SK-N-DZ (cell line): ENCODE measurements at regions not wholly inside any gene's neighbourhood (a gene's known extent, or its start where the extent isn't known, plus 50 kb on each side); places are given as distances from the start of the nearest gene placed in this dataset.

ENCODE experiments used
- DNase-seq: peaks from one replicate; pipeline ENCODE4 v3.0.0-alpha.2; 2015; ENCODE audit warnings: low spot score

DNA sequence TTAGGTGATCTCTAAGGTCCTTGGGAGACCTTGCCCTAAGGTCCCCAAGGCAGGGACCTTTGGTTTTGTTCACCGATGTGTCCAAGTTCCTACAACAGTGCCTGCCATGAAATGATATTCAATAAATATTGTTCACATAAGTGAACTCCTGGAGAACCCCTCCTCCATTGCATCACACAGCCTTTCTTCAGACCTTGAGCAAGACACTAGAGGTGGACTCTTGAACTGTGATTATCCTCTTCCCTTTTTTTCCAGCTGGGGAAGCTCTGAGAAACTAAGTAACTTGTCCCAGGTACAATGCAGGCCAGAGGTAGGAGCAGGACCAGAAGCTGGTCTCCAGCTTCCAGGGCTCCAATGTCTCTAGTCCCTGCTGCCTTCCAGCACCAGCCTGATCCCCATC lies 76.6 kb upstream of the LMO1 start:
- no peak for DNase-seq

DNA sequence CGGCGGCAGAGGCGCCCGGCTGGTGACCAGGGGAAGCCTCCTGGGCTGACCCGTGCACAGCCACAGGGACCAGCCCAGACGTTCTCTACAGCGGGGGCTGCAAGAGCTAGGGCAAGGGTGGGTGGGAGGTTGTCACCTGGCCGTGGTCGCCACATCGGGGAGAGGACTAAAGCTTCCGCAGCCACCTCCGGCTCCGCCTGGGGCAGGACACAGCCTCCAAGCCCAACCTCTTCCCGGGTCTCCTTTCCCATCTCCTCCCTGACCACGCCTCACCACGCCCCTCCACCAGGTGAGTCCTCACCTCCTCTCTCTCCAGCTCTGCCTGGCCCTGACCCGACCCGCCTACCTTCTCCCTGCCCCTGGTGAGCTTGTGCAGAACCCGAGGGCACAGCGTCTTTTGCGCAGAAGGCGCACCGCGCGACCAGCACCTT lies 75.9 kb upstream of the LMO1 start:
- no peak for DNase-seq

DNA sequence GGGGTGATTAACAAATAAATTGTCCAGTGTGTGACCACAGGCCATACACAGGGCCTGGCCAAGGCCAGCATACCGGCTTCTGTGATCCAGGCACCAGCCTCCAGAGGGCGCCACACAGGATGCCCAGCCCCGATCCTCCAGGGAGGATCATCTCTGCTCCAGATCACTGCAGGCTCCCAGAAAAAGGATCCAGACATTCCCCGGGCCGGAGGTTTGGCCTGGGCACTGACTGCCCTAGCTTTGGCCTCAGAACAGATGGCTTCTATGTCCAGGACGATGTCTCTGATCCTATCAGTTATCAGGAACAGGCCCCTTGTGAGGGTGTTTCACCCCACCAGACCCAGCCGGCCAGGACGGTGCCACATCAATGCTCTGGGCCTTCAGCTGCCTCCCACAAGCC lies 74.5 kb upstream of the LMO1 start:
- peak; percentile 74 for DNase-seq

DNA sequence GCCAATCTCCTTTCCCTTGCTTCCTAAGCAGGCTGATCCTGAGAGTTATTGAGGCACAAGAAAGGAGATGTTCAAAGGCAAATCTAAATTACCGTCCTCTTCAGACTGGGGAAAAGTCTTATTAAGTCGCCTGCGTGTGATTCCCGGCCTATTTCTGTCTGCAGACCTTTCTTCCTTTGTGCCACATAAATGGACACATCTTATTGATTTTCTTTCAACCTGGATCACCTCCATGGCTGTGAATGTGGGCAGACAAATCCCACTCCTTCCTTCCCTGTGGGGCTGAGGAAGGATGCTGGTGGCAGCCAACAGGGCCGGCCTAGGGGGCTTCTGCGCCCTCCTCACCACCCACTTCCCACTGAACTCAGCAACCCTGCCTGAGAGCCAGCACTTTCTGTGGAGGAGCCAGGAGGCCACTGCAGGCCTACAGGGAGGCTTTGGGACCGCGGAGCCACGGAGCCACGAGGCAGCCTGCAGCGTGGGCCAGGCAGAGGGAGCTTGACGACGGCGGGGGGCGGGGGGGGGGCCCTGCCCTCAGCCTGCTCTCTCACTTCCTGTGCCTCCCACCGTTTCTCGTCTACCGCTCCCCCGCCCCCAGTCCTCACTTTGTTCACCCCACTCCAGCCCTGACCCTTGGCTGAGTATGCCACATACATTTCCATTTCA lies 73.6 kb upstream of the LMO1 start:
- DNase-seq = no peak

DNA sequence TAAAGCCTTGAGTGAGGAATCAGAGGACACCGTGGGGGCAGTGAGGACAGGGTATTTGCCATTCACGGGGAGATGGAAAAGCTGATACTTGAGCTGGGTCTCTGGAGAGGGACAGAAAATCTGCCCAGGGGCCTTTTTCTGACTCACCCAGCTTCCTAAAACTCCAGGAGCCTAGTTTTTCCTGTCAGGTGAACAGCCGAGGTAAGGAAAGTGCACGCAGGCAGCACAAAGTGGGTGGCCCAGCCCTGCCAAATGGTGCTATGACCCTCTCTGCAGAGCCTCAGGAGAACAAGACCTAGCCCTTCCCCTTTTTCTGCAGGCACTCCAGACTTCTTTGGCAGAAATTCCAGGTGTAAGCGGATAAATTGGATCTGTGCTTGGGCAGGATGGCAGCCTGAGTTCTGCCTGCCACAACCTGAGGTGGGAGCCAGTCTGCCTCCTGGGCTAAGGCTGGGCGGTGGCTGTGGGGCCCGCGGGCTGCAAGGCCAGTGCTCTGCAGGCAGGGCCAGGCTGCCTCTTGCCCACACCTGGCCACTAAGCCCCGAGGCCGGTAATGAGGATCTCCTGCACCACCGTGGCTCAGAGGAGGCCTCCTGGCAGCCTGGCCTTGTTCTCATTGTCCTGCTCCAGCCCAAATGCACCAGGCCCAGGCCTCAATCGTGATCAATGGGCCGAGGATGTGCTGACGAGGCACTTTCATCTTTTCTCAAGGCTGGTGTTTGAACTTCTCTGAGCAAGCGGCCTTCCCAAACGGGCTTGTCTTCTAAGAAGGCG lies 72.9 kb upstream of the LMO1 start:
- DNase-seq = no peak

DNA sequence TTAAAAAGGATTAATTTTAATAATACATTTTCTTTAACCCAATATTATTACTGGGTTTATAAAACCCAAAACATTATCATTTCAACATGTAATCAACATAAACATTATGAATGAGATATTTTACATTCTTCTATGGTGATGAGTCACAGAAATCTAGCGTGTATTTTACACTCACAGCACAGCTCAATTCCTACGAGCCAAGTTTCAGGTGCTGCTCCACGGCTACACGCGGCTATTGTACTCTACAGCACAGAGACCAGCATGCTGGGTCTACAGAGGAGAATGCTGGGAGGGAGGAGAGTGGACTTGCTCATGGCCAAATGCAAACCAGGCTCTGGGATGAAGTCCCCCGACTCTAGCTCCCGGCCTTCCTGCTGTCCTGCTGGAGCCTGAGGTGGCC lies 72.0 kb upstream of the LMO1 start:
- DNase-seq = no peak

DNA sequence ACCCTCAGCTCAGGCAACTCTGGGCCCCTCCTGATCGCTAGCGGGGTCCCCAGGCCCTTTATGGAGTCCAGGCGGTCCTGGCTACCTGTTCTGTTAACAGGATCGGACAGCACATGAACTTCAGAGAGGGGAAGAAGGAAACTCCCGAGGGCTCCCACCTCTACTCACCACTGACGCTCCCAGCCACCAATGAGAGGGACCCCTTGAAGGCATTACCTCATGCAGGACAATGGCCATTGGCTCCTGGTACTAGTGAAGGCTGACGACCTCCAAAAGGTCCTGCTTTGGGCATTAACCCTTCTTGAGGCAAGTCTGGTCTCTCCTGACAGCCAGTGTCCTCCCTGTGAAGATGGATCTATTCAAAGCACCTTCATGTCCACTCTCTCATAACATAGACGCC lies 71.5 kb upstream of the LMO1 start:
- no peak for DNase-seq

DNA sequence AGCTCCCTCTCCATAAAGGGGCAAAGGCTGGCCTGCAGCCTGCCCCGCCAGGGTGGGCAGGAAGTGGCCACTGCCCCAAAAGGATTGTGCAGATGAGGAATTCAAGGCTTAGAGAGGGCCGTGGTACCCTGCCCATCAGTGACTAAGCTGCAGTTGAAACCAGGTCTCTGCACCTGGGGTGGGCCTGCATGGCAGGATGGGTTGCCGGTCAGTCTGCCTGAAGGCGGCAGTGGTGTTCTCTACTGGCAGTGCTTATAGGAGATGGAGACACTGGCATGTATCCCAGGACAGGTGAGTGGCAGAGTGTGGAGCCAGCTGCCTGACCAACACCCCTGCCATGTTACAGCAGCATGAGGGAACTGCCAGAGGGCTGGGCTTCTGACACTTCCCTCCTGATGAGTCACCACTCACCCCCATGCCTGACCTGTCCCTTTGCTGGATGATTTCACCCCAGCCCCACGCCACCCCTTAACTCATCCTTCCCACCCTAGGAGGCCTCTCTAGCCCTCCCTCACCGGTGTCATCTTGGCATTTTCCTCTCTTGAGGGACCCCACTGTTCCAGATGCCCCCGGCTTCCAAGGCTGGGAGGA lies 70.2 kb upstream of the LMO1 start:
- DNase-seq = no peak

DNA sequence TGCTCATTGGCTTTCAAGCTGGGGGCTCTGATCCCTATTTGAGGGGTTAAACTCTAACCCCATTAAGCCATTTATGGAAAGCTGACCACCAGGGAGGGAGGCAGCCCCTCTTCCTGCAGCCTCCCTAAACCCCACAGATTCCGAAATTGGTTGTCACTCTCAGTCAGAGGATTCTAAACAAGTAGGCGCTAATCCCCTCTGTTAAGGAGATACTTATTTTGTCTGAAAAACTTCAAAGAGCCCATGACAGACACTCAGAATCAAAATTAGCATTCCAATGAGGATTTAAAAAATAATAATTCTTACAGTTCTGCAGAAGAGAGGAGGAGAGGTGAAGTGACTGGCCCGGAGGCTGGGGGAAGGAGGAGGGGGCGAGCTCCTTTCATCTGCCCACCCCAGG lies 69.7 kb upstream of the LMO1 start:
- no peak for DNase-seq

DNA sequence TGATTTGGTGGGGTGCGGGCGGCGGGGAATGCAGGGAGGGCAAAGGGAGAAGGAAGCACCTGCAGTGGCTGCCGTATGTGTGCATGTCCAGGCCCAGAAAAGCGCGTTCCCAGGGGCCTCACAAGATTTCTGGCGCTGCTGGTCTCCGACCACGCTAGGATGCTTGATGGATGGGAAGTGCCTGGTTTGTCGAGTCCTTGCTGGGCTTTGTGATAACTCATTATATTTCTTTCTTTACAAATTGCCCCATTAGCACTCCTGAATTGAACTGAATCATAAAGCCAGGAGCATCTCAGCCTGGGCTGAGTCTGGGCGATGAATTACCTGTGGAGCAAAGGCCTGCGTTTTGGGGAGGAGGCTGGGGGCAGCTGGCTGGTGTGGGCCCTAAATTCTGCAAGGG lies 69.2 kb upstream of the LMO1 start:
- DNase-seq = no peak

DNA sequence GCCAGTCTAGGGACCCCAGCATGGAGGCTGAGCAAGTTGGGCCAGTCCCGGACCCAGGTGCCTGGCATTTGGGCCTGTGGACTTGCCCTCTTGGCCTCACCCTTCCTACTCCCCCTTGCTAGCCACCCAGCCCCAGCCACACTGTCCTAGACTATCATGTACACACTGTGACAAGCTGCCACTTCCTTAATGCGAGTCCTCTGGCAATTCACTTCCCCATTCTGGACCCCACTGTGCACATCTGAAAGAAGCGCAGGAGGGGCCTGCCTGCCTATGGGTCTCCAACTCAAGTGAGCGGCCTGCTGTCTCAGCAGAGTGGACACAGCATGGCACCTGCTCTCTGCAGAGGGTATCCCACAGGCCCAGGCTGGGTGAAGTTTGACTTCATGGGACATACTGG lies 68.5 kb upstream of the LMO1 start:
- no peak for DNase-seq

DNA sequence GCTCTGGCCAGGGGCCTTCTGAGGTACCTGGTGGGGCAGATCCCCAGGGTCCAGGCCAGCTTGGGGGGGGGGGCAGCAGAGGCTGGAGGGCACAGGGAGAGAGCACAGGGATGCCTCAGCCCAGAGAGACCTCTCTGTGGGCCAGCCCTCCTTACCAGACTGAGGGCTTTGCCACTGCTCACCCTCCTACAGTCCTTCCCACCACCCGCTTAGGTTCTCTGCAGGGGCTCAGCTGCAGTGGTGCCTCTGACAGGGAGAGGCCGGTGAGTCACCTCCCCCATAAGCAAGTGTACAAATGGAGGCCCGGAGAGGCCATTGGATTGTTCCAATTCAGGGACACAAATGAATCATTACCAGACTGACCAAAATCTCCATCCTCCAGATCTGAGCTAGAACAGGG lies 68.1 kb upstream of the LMO1 start:
- no peak for DNase-seq

DNA sequence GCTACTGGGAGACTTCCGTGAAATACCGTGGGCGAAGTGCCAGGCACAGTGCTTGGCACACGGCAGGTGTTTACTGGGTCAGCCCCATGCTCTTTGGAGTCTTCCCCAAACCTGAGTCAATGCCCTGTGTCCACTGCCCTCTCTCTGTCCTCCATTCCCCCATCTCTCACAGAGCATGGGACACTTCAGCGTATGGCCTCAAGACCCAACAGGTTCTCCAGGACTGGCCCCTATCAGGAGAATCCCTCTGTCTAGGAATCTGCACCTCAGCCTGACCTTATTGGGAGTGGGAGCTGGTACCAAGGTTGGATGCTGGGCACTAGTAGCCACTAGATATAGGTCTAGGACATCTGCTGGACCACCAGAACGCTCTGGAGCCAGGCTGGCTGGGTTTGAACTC lies 67.2 kb upstream of the LMO1 start:
- no peak for DNase-seq

DNA sequence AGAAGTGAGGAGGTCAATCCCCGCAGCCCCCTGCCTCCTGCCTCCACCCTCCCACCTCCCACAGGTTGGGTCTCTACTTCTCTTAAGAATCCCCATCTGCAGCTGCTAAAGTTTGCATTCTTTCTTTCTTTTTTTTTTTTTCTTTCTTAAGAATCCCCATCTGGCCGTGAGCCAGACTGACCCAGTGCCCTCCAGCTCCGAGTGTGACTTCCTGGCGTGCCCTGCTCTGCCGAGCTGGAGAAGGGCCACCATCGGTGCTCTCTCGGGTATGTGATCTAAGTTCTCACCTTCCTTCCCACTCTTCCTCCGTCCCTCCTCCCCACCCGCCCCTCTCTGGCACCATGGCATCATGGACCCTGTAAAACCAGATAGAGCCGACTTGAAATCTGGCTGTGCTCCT lies 66.7 kb upstream of the LMO1 start:
- DNase-seq = no peak

DNA sequence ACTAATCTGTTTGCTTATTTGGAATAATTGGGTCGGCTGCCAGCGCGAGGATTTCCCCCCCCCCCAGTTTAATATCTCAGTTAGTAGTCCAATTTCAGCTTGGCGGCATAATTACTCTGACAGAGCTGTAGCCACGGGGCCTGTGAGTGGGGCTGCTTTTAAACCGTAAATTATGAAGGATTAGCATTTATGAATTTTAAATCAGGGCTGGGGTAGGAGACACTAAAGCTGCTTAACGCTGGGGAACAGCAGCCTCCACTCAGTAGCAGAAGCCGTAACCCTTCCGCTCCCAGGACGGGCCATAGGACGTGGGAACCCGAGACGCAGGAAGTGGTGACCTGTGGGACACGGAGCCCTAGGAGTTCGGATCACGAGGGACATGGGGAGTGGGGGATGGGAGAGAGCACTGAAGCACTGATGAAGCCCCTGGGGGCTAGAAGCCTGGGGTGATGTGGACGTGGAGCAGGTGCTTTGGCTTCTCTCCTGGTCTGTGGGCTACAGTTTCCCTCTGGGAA lies 66.2 kb upstream of the LMO1 start:
- no peak for DNase-seq

DNA sequence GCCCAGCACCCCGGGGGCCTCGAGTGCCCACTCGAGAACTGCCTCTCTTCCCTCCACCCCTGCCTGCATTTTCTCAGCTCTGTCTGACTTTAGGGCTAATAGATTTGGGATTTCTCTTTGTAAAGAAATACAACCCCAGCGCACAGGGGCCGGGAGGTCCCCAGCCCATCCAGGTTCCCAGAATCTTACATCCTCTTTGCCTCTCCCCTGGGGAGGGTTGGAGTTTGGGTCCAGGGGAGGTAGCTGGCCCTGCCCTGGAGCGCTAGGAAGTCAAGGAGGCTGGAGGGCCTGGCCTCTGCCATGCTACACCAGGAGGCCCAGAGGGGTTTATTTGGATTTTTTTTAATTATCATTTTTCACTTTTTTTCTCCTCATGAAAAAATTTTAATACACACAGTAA lies 65.7 kb upstream of the LMO1 start:
- no peak for DNase-seq

DNA sequence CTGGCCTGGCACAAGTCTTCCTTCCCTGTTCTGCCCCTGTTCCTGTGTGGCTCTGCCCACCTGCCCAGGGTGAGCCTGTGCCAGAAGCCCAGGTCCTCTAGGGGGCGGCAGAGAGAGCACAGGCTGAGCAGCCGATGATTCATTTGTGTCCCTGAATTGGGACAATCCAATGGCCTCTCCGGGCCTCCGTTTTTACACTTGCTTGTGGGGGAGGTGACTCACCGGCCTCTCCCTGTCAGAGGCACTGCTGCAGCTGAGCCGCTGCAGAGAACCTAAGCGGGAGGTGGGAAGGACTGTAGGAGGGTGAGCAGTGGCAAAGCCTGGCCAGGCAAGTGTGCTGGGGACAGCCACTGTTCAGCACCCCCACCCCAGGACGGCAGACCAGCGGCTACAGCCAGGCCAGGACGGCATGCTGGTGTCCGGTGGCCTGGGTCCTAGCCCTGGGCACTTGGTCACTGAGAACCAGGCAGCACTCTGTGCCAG lies 65.2 kb upstream of the LMO1 start:
- peak; percentile 85 for DNase-seq

DNA sequence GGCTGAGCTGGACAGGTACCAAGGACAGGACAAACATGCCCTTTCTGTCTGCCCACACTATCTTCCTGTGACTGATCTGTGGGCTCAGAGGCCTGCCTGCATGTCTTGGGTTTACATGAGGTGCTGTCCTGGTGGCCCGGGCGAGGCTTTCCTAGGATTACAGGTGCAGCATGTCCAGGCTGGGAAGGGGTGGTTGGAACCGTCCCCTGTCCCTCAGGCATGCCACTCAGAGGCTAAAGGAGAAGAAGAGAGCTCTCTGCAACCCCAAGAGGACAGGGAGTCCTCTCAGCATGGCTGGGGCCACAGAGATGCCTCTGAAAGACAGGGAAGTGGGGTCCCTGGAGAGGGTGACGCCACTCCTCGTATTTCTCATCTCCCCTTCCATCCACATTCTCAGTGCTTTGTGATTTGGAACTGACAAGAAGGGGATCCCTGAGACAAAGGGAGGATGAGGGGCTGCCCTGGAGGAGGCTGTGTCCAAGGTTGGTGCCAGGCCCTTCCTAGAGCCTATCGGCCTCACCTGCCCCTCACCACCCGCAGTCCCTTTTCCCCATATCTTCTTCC lies 64.6 kb upstream of the LMO1 start:
- DNase-seq = no peak

DNA sequence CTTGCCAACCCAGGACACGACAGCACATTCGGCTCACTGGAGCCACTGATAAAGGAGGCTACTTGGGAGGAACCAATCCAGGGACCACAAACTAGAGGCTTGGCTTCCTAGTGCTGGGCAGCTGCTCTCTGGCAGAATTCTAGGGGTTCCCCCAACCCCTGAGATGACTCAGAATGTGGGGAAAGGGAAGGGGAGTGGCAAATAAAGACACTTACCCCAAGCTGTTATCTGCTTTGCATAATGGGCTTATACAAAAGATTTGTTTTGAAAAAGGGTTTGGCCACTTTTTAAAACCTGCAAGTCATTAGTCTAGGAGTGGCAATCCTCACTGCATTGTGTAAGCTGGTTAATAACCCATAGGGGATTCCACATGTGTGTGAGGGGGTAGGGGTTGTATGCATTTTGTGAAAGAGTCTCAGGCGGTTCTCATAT lies 64.1 kb upstream of the LMO1 start:
- no peak for DNase-seq

DNA sequence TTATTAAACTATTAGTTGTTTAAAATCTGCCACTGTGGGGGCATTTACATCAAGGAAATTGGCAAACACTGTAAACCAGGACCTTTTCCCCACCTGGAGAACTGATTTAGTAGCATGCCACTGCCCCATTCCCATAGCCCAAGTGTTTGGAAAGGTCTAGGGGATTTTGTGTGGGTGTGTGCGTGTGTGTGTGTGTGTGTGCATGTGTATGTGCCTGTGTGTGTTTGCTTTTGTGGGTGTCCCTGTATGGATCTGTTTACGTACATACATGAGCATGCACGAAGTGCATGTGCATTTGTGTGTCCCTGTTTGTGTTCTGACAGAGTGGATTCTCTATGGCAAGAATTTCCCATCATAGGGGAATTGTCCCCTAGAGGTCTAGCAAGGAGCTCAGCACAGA lies 62.7 kb upstream of the LMO1 start:
- no peak for DNase-seq

DNA sequence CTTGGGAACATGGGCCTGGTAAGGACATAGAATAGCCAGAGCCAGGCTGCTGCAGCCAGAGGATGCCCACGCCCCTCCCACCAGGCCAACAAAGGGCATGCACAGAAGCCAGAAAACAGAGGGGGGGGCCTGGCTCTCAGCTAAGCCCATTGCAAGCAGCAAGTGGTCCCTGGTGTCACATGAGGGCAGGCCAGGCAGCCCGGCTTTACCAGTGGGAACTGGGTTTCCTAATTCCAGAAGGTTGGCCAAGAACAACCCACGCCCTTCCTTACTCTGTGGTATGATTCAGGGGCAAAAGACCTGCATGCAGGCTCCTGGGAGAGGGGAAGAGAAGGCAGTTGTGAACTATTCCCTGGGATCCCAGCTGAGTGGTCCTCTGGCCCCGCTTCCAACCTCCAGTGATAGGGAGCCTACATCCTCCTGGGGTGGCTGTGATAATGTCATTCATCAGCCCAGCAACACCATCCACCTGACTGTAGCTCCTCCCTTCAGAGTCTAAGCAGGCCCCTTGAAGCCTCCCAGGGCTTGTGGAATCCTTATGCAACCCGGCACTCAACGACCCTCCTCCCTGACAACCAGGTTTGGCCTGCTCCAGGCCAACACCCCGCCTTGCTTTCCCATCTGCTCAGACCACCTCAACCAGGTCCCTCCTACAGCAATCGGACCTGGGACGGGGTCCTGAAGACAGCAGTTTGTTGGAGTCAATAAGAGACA lies 62.1 kb upstream of the LMO1 start:
- no peak for DNase-seq
